ENCODE measurements at regions not wholly inside any gene's neighbourhood (a gene's known extent, or its start where the extent isn't known, plus 50 kb on each side); places are given as distances from the start of the nearest gene placed in this dataset.

DNA sequence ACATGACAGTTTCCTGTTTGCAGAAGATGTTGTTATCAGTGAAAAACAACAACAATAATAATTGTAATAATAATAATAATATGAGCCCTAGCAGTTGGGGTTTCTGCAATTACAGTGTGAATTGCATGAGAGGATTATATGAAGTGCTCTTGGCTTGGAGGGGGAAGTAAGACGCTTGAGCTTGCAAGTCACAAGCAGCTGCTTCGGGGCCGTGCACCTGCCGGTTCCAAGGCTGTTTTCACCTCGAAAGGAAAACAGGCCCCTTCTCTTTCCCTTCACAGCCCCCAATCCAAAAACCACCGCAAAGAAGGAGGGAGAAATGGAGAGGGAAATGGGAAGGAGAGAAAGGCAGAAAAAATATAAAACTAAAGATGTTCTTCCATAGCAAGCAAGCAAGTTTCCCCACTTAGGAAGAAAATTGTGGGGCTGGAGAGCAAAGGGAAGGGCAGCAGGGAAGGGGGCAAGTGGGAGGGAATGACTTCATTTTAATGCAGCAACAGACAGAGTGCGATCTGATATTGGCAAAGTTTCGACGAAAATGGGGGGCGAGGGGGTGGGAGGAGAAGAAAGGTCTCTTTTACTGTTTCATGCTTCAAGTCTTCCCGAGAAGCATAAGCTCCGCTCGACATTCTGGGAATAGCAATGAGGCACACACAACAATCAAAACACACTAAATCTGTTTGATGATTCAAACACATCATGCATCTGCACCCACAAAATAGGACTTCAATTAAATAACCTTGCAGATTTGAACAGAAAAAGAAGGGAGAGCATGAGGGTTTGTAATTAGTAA is 284.2 kb upstream of the ATP11B start:
- Histone ChIP-seq H3K9me2 (no peaks in the 10 kb centered on the region), H4K20me1 (ENCODE audit: insufficient read depth) (no peaks in the 10 kb centered on the region), H2AFZ (ENCODE audit: low read depth) (no peak overlapping the region), H3K79me2 (ENCODE audit: insufficient read depth) (no peaks in the 10 kb centered on the region), H3K4me3 (ENCODE audit: low read depth in 2 of 2, low read length in 1 of 2) (no peak overlapping the region), H3K9ac (no peak overlapping the region), H3F3A (replicated peaks; ENCODE audit: insufficient read depth) (no peaks in the 10 kb centered on the region), H3K4me2 (no peak overlapping the region), H3K27me3 (ENCODE audit: insufficient read depth) (no peaks in the 10 kb centered on the region), H3K36me3 (replicated peaks in 1 of 2; ENCODE audit: control insufficient read depth in 1 of 2, insufficient read depth in 2 of 2, low read length in 1 of 2) (no peaks in the 10 kb centered on the region), H3K9me3 (no peaks in the 10 kb centered on the region), H3K4me1 (ENCODE audit: control insufficient read depth in 1 of 2, insufficient read depth in 2 of 2, low read depth in 1 of 2, low read length in 1 of 2) (no peaks in the 10 kb centered on the region), H3K27ac (ENCODE audit: low read depth in 2 of 2, low read length in 1 of 2) (no peak overlapping the region)
- no peak for DNase-seq
- POLR2A ChIA-PET: no interaction called here
- CTCF ChIA-PET: interaction anchor here (1.3 kb wide), 1 partner anchor 18 kb away, joined by 3 read pairs; no protein-coding TSS in a partner anchor
- TF ChIP-seq TCF12 (IDR thresholded peaks at IDR 0.05): no peak
- whole genome bisulfite sequencing (ENCODE audit: low lambda C conversion rate): 57% methylated on average over 13 of the region's 13 CpGs

DNA sequence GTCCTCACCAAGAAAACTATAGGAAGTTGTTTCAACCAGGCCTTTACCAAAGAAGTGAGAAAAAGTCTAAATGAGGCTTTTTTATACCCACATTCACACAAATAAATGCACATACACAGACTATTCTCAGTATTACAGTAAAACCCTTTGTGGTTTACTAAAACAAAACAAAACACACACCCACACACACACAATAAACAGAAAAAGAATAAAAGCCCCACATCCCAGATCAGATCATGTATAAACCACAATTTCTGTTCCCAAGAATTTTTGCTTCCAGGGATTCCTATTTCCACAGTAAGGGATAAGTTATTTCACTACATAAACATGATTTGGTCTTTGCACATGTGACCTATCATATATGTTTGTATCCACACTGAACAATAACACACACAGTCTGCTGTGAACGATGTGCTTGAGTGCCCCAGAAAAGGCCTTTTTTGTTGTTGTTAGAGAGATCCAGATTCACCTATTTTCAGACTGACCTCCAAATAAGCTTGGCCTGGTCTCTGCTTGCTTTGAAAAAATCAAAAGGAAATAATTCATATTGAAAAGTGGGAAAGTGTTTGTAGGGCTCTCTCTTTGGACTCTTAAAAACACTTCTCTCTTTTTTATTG is 283.4 kb upstream of the ATP11B start:
- H3K4me2 ChIP-seq: no peak overlapping the region
- DNase-seq: no peak
- no peaks in the 10 kb centered on the region for H3K9me2 ChIP-seq
- H3K27ac ChIP-seq (ENCODE audit: low read depth in 2 of 2, low read length in 1 of 2): no peak overlapping the region
- ChIA-PET POLR2A (no interaction called here), CTCF (interaction anchor here (1.0 to 1.3 kb wide), 2 partner anchors 10 to 19 kb away, joined by 3 to 4 read pairs; no protein-coding TSS in a partner anchor)
- no peaks in the 10 kb centered on the region for H3K36me3 ChIP-seq (replicated peaks in 1 of 2; ENCODE audit: control insufficient read depth in 1 of 2, insufficient read depth in 2 of 2, low read length in 1 of 2)
- no peak overlapping the region for H3K9ac ChIP-seq
- no peaks in the 10 kb centered on the region for H3K79me2 ChIP-seq (ENCODE audit: insufficient read depth)
- H2AFZ ChIP-seq (ENCODE audit: low read depth): no peak overlapping the region
- H3K4me3 ChIP-seq (ENCODE audit: low read depth in 2 of 2, low read length in 1 of 2): no peak overlapping the region
- H3K27me3 ChIP-seq (ENCODE audit: insufficient read depth): 0 out of 2 replicates have a peak, but pooled peaks cover 3% of the 10 kb centered on the region
- no peaks in the 10 kb centered on the region for H3F3A ChIP-seq (replicated peaks; ENCODE audit: insufficient read depth)
- no peaks in the 10 kb centered on the region for H3K4me1 ChIP-seq (ENCODE audit: control insufficient read depth in 1 of 2, insufficient read depth in 2 of 2, low read depth in 1 of 2, low read length in 1 of 2)
- H3K9me3 ChIP-seq: no peaks in the 10 kb centered on the region
- WGBS (ENCODE audit: low lambda C conversion rate): 17% methylated on average over 1 of the region's 1 CpG
- no peaks in the 10 kb centered on the region for H4K20me1 ChIP-seq (ENCODE audit: insufficient read depth)
- TF ChIP-seq, protein P1, sequence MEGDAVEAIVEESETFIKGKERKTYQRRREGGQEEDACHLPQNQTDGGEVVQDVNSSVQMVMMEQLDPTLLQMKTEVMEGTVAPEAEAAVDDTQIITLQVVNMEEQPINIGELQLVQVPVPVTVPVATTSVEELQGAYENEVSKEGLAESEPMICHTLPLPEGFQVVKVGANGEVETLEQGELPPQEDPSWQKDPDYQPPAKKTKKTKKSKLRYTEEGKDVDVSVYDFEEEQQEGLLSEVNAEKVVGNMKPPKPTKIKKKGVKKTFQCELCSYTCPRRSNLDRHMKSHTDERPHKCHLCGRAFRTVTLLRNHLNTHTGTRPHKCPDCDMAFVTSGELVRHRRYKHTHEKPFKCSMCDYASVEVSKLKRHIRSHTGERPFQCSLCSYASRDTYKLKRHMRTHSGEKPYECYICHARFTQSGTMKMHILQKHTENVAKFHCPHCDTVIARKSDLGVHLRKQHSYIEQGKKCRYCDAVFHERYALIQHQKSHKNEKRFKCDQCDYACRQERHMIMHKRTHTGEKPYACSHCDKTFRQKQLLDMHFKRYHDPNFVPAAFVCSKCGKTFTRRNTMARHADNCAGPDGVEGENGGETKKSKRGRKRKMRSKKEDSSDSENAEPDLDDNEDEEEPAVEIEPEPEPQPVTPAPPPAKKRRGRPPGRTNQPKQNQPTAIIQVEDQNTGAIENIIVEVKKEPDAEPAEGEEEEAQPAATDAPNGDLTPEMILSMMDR (IDR thresholded peaks at IDR 0.05): no peak
- TF ChIP-seq RAD21 (IDR thresholded peaks at IDR 0.05; ENCODE audit: low read length): no peak
- TF ChIP-seq SMC3 (IDR thresholded peaks at IDR 0.05; ENCODE audit: low read depth, low read length): no peak
- no peak for TF ChIP-seq GATA2 (CRISPR knock-in tag; IDR thresholded peaks at IDR 0.05)
- TF ChIP-seq, protein P2, sequence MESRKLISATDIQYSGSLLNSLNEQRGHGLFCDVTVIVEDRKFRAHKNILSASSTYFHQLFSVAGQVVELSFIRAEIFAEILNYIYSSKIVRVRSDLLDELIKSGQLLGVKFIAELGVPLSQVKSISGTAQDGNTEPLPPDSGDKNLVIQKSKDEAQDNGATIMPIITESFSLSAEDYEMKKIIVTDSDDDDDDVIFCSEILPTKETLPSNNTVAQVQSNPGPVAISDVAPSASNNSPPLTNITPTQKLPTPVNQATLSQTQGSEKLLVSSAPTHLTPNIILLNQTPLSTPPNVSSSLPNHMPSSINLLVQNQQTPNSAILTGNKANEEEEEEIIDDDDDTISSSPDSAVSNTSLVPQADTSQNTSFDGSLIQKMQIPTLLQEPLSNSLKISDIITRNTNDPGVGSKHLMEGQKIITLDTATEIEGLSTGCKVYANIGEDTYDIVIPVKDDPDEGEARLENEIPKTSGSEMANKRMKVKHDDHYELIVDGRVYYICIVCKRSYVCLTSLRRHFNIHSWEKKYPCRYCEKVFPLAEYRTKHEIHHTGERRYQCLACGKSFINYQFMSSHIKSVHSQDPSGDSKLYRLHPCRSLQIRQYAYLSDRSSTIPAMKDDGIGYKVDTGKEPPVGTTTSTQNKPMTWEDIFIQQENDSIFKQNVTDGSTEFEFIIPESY (IDR thresholded peaks at IDR 0.05; ENCODE audit: borderline replicate concordance, low read depth): no peak
- TF ChIP-seq CHD2 (IDR thresholded peaks at IDR 0.05; ENCODE audit: low read length, partially characterized antibody): no peak
- TF ChIP-seq, protein P3, sequence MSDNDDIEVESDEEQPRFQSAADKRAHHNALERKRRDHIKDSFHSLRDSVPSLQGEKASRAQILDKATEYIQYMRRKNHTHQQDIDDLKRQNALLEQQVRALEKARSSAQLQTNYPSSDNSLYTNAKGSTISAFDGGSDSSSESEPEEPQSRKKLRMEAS (IDR thresholded peaks at IDR 0.05; ENCODE audit: low read depth): no peak
- TF ChIP-seq EZH2phosphoT487 (IDR thresholded peaks at IDR 0.05; ENCODE audit: borderline replicate concordance, low read depth): no peak
- TF ChIP-seq RCOR1 (IDR thresholded peaks at IDR 0.05; ENCODE audit: low read length): no peak
- TF ChIP-seq FOXJ3 (CRISPR knock-in tag; IDR thresholded peaks at IDR 0.05): no peak
- no peak for TF ChIP-seq GABPA (IDR thresholded peaks at IDR 0.05; ENCODE audit: low read depth)
- TF ChIP-seq MXI1 (IDR thresholded peaks at IDR 0.05; ENCODE audit: low read depth, low read length): no peak
- TF ChIP-seq, protein P4, sequence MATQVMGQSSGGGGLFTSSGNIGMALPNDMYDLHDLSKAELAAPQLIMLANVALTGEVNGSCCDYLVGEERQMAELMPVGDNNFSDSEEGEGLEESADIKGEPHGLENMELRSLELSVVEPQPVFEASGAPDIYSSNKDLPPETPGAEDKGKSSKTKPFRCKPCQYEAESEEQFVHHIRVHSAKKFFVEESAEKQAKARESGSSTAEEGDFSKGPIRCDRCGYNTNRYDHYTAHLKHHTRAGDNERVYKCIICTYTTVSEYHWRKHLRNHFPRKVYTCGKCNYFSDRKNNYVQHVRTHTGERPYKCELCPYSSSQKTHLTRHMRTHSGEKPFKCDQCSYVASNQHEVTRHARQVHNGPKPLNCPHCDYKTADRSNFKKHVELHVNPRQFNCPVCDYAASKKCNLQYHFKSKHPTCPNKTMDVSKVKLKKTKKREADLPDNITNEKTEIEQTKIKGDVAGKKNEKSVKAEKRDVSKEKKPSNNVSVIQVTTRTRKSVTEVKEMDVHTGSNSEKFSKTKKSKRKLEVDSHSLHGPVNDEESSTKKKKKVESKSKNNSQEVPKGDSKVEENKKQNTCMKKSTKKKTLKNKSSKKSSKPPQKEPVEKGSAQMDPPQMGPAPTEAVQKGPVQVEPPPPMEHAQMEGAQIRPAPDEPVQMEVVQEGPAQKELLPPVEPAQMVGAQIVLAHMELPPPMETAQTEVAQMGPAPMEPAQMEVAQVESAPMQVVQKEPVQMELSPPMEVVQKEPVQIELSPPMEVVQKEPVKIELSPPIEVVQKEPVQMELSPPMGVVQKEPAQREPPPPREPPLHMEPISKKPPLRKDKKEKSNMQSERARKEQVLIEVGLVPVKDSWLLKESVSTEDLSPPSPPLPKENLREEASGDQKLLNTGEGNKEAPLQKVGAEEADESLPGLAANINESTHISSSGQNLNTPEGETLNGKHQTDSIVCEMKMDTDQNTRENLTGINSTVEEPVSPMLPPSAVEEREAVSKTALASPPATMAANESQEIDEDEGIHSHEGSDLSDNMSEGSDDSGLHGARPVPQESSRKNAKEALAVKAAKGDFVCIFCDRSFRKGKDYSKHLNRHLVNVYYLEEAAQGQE (IDR thresholded peaks at IDR 0.05; ENCODE audit: low read depth, low read length): no peak
- TF ChIP-seq, protein P5, sequence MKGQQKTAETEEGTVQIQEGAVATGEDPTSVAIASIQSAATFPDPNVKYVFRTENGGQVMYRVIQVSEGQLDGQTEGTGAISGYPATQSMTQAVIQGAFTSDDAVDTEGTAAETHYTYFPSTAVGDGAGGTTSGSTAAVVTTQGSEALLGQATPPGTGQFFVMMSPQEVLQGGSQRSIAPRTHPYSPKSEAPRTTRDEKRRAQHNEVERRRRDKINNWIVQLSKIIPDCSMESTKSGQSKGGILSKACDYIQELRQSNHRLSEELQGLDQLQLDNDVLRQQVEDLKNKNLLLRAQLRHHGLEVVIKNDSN (IDR thresholded peaks at IDR 0.05; ENCODE audit: borderline replicate concordance, low read depth): no peak
- no peak for TF ChIP-seq FOSL2 (IDR thresholded peaks at IDR 0.05; ENCODE audit: borderline replicate concordance, low read depth)
- no peak for TF ChIP-seq SIN3A (IDR thresholded peaks at IDR 0.05; ENCODE audit: borderline replicate concordance, low read depth, low read length)

Data from SK-N-SH (cell line).